ENCODE measurements at regions not wholly inside any gene's neighbourhood (a gene's known extent, or its start where the extent isn't known, plus 50 kb on each side); places are given as distances from the start of the nearest gene placed in this dataset.

GRCh38 chr3:18809640-18810305, 338.5 kb upstream of the KCNH8 start:
- ChIA-PET POLR2A (no interaction called here), CTCF (interaction anchor here (1.4 kb wide), 1 partner anchor 9 kb away, joined by 5 read pairs; no protein-coding TSS in a partner anchor)
- no peak for TF ChIP-seq CTCF (IDR thresholded peaks at IDR 0.05; ENCODE audit: control extremely low read depth, extremely low read depth, low read depth, missing control alignments)
- no peak for DNase-seq (ENCODE audit: extremely low spot score)

GRCh38 chr3:18808429-18808828, 339.9 kb upstream of the KCNH8 start:
- ChIA-PET CTCF (interaction anchor here (1.4 kb wide), 1 partner anchor 10 kb away, joined by 5 read pairs; no protein-coding TSS in a partner anchor), POLR2A (no interaction called here)
- no peak for TF ChIP-seq CTCF (IDR thresholded peaks at IDR 0.05; ENCODE audit: control extremely low read depth, extremely low read depth, low read depth, missing control alignments)
- DNase-seq (ENCODE audit: extremely low spot score) = no peak

- TF ChIP-seq CTCF (IDR thresholded peaks at IDR 0.05; ENCODE audit: control extremely low read depth, extremely low read depth, low read depth, missing control alignments) = no peak
- ChIA-PET POLR2A (no interaction called here), CTCF (interaction anchor here (1.5 kb wide), 1 partner anchor 11 kb away, joined by 4 read pairs; no protein-coding TSS in a partner anchor)
- no peak for DNase-seq (ENCODE audit: extremely low spot score)
Observed at GRCh38 chr3:18807593-18807992, 340.7 kb upstream of the KCNH8 start.

GRCh38 chr3:18806633-18807032, 341.7 kb upstream of the KCNH8 start:
- DNase-seq (ENCODE audit: extremely low spot score) = no peak
- ChIA-PET CTCF (interaction anchor here (1.5 kb wide), 1 partner anchor 12 kb away, joined by 4 read pairs; no protein-coding TSS in a partner anchor), POLR2A (no interaction called here)
- no peak for TF ChIP-seq CTCF (IDR thresholded peaks at IDR 0.05; ENCODE audit: control extremely low read depth, extremely low read depth, low read depth, missing control alignments)

- DNase-seq (ENCODE audit: extremely low spot score) = no peak
- CTCF ChIA-PET = interaction anchor here (1.1 kb wide), 1 partner anchor 40 kb away, joined by 3 read pairs; no protein-coding TSS in a partner anchor
- POLR2A ChIA-PET = no interaction called here
- no peak for TF ChIP-seq CTCF (IDR thresholded peaks at IDR 0.05; ENCODE audit: control extremely low read depth, extremely low read depth, low read depth, missing control alignments)
Observed at GRCh38 chr3:18797378-18797777, 350.9 kb upstream of the KCNH8 start.

GRCh38 chr3:18795078-18795477, 353.2 kb upstream of the KCNH8 start:
- CTCF ChIA-PET = no interaction called here
- DNase-seq (ENCODE audit: extremely low spot score) = no peak
- POLR2A ChIA-PET = no interaction called here
- no peak for TF ChIP-seq CTCF (IDR thresholded peaks at IDR 0.05; ENCODE audit: control extremely low read depth, extremely low read depth, low read depth, missing control alignments)

All from GM10248 (cell line).